GM12878 (cell line): ENCODE measurements at regions not wholly inside any gene's neighbourhood (a gene's known extent, or its start where the extent isn't known, plus 50 kb on each side); places are given as distances from the start of the nearest gene placed in this dataset.

Experiments used
- ATAC-seq: fragments of 200-7000 bp; cut with Tn5 transposase; 3 replicates; pipeline ENCODE4 v1.9.1; 2020; ENCODE audit warnings: mild to moderate bottlenecking, moderate library complexity
- BruUV-seq: library from RNA; stranded (reverse); fragments of 400-500 nt; replicated peaks from 2 replicates; lab custom pipeline; 2021; lab: Mats Ljungman, UMichigan
- CTCF ChIA-PET: fragments of 300-600 bp; sonication (Branson Sonifier 250); formaldehyde crosslinking; extraction: SDS; loops from one replicate; lab custom pipeline; 2021; ENCODE audit warnings: inconsistent platforms; lab: Yijun Ruan, JAX
- POLR2A ChIA-PET: fragments of 350-600 bp; formaldehyde crosslinking; extraction: SDS; loops from one replicate; lab custom pipeline; 2021; ENCODE audit warnings: inconsistent platforms; lab: Charles Lee
- RAD21 ChIA-PET: fragments of 300-600 bp; sonication (Branson Sonifier 250); formaldehyde crosslinking; loops from one replicate; lab custom pipeline; 2023; ENCODE audit warnings: antibody characterized with exemption; ENCODE audit not compliant: unreplicated experiment; lab: Charles Lee
- SMC1A ChIA-PET: fragments of 300-600 bp; sonication (Branson Sonifier 250); formaldehyde crosslinking; loops from one replicate; lab custom pipeline; 2023; ENCODE audit not compliant: unreplicated experiment, uncharacterized antibody; lab: Charles Lee
- DNase-seq: peaks from one replicate; pipeline ENCODE4 v3.0.0-alpha.2; 2011; ENCODE audit warnings: low read depth, low spot score
- FAIRE-seq: peaks from 3 replicates; lab custom pipeline; 2011; peaks lifted over from hg19 to GRCh38; lab: Jason Lieb, UNC
- H2AFZ ChIP-seq: 2 replicates; pipeline ENCODE4 v1.6.0; 2011; ENCODE audit warnings: low read depth, low read length, control low read depth; ENCODE audit not compliant: control insufficient read depth
- H3K27ac ChIP-seq: 2 replicates; pipeline ENCODE4 v1.5.1; 2011; ENCODE audit warnings: control low read depth; ENCODE audit not compliant: control insufficient read depth, insufficient read depth
- H3K27me3 ChIP-seq, 2 experiments: replicated peaks in 1 of 2; 2 replicates each; pipeline versions ENCODE4 v1.6.0 to v1.6.1; 2011; ENCODE audit warnings: low read length in 1 of 2; ENCODE audit not compliant: control insufficient read depth in 2 of 2, insufficient read depth in 2 of 2
- H3K36me3 ChIP-seq, 2 experiments: 2 replicates each; pipeline ENCODE4 v1.5.1; 2011; ENCODE audit warnings: low read length in 1 of 2; ENCODE audit not compliant: control insufficient read depth in 2 of 2, insufficient read depth in 2 of 2
- H3K4me1 ChIP-seq: 2 replicates; pipeline ENCODE4 v1.6.1; 2011; ENCODE audit warnings: mild to moderate bottlenecking, low read length, moderate library complexity, mixed read lengths; ENCODE audit not compliant: control insufficient read depth, insufficient read depth
- H3K4me2 ChIP-seq: 2 replicates; pipeline ENCODE4 v1.6.0; 2011; ENCODE audit warnings: control low read depth; ENCODE audit not compliant: control insufficient read depth, insufficient read depth
- H3K4me3 ChIP-seq: fragments of 200-600 bp; sonication (generic); 2 replicates; pipeline ENCODE4 v1.5.1; 2016
- H3K79me2 ChIP-seq: 2 replicates; pipeline ENCODE4 v1.6.0; 2011; ENCODE audit warnings: low read length; ENCODE audit not compliant: control insufficient read depth, insufficient read depth
- H3K9ac ChIP-seq: 2 replicates; pipeline ENCODE4 v1.8.0; 2011; ENCODE audit warnings: low read length, control low read depth, mixed read lengths; ENCODE audit not compliant: control insufficient read depth, insufficient read depth
- H3K9me3 ChIP-seq: replicated peaks from 3 replicates; pipeline ENCODE4 v1.5.1; 2011; ENCODE audit warnings: mild to moderate bottlenecking, low read length; ENCODE audit not compliant: control insufficient read depth, insufficient read depth
- H4K20me1 ChIP-seq: 2 replicates; pipeline ENCODE4 v1.6.0; 2011; ENCODE audit not compliant: control insufficient read depth, insufficient read depth
- CHD2 ChIP-seq: IDR thresholded peaks from 2 replicates; pipeline ENCODE4 v1.6.1; 2011; ENCODE audit warnings: low read depth, low read length, improper control_type of control experiment, borderline replicate concordance
- DPF2 ChIP-seq: fragments of 450-650 bp; IDR thresholded peaks from 2 replicates; pipeline ENCODE4 v1.6.1; 2017; ENCODE audit warnings: mild to moderate bottlenecking
- ELK1 ChIP-seq: IDR thresholded peaks from 2 replicates; pipeline ENCODE4 v1.6.1; 2012; ENCODE audit warnings: low read depth, low read length, improper control_type of control experiment
- FOS ChIP-seq: IDR thresholded peaks from 3 replicates; pipeline ENCODE4 v1.6.1; 2011; ENCODE audit warnings: borderline replicate concordance; ENCODE audit not compliant: insufficient read length; ENCODE audit errors: extremely low read depth
- FOXM1 ChIP-seq: IDR thresholded peaks from 2 replicates; pipeline ENCODE4 v1.6.1; 2012; ENCODE audit warnings: low read depth, mild to moderate bottlenecking, inconsistent platforms, low read length, moderate library complexity
- MEF2A ChIP-seq: IDR thresholded peaks from 2 replicates; pipeline ENCODE4 v1.6.1; 2011; ENCODE audit warnings: low read depth, mild to moderate bottlenecking, low read length, moderate library complexity; ENCODE audit not compliant: insufficient read depth
- POLR2AphosphoS5 ChIP-seq: IDR thresholded peaks from 2 replicates; pipeline ENCODE4 v1.6.1; 2011; ENCODE audit warnings: mild to moderate bottlenecking, low read length, inconsistent platforms
- RAD21 ChIP-seq: IDR thresholded peaks from 2 replicates; pipeline ENCODE4 v1.6.1; 2011; ENCODE audit warnings: mild to moderate bottlenecking, low read depth, low read length, moderate library complexity; ENCODE audit not compliant: insufficient read depth
- SMARCA5 ChIP-seq: fragments of 450-650 bp; IDR thresholded peaks from 2 replicates; pipeline ENCODE4 v1.6.1; 2017; ENCODE audit warnings: mild to moderate bottlenecking
- WRNIP1 ChIP-seq: IDR thresholded peaks from 2 replicates; pipeline ENCODE4 v1.6.1; 2011; ENCODE audit warnings: low read depth, low read length, improper control_type of control experiment, borderline replicate concordance
- YY1 ChIP-seq: IDR thresholded peaks from 2 replicates; pipeline ENCODE4 v1.6.1; 2011; ENCODE audit warnings: low read depth, mild to moderate bottlenecking, low read length
- ZNF592 ChIP-seq: fragments of 450-650 bp; IDR thresholded peaks from 2 replicates; pipeline ENCODE4 v1.6.1; 2017; ENCODE audit warnings: mild to moderate bottlenecking, moderate library complexity
- ZNF622 ChIP-seq: fragments of 450-650 bp; IDR thresholded peaks from 2 replicates; pipeline ENCODE4 v1.6.1; 2017; ENCODE audit warnings: mild to moderate bottlenecking, inconsistent platforms
- WGBS: methylation state at CpG from one replicate; pipeline ENCODE4 v1.1.6; 2016; ENCODE audit warnings: low lambda C conversion rate; ENCODE audit not compliant: insufficient replicate concordance, insufficient coverage; ENCODE audit errors: missing lambda C conversion rate; 5-methylcytosine and 5-hydroxymethylcytosine counted together
- in situ Hi-C: fragments of 300-500 bp; cut with MboI; formaldehyde crosslinking; loops from 9 replicates; pipeline ENCODE4 v1.14.3; 2018; ENCODE audit warnings: mixed read lengths
- intact Hi-C: fragments of 100-400 bp; cut with micrococcal nuclease; formaldehyde crosslinking; loops from one replicate; pipeline ENCODE4 v1.14.2; 2022; ENCODE audit not compliant: unreplicated experiment

- ChIA-PET RAD21 (no interaction called here), POLR2A (no interaction called here), CTCF (no interaction called here), SMC1A (no interaction called here)
- FAIRE-seq = no peak
- no peak for TF ChIP-seq SMARCA5
- no peak for TF ChIP-seq DPF2
- no peak for TF ChIP-seq ZNF622
- intact Hi-C loops = no loop called here
- Histone ChIP-seq H3K27ac (no peak overlapping the region), H3K9me3 (no peaks in the 10 kb centered on the region; the same call in 2 of the 3 replicates), H3K4me2 (no peak overlapping the region), H3K4me3 (no peak overlapping the region), H2AFZ (no peak overlapping the region), H3K9ac (no peak overlapping the region), H3K36me3 (no peaks in the 10 kb centered on the region), H3K27me3 (no peaks in the 10 kb centered on the region), H4K20me1 (no peaks in the 10 kb centered on the region), H3K79me2 (no peaks in the 10 kb centered on the region), H3K4me1 (no peaks in the 10 kb centered on the region)
- BruUV-seq = no TSS peak
- ATAC-seq = no peak
- no peak for DNase-seq
- WGBS = 17% methylated on average over 6 of the region's 6 CpGs
- in situ Hi-C loops = no loop called here
These were observed 245.6 kb upstream of the B3GAT1 start for GRCh38 chr11:134657631-134658030.

- FAIRE-seq = no peak
- ChIA-PET RAD21 (no interaction called here), POLR2A (no interaction called here), SMC1A (no interaction called here), CTCF (no interaction called here)
- Histone ChIP-seq H3K27me3 (no peaks in the 10 kb centered on the region), H3K4me3 (no peak overlapping the region), H3K27ac (no peak overlapping the region), H3K36me3 (no peaks in the 10 kb centered on the region), H3K4me1 (no peaks in the 10 kb centered on the region), H3K79me2 (no peaks in the 10 kb centered on the region), H2AFZ (no peak overlapping the region), H3K4me2 (no peak overlapping the region), H3K9me3 (no peaks in the 10 kb centered on the region; the same call in 2 of the 3 replicates), H4K20me1 (no peaks in the 10 kb centered on the region), H3K9ac (no peak overlapping the region)
- ATAC-seq = no peak
- intact Hi-C loops (no loop called here), in situ Hi-C loops (no loop called here)
- 71% methylated on average over 28 of the region's 29 CpGs for WGBS
- no TSS peak for BruUV-seq
- no peak for DNase-seq
- no peak for TF ChIP-seq RAD21
- no peak for TF ChIP-seq POLR2AphosphoS5
- no peak for TF ChIP-seq YY1
- TF ChIP-seq WRNIP1 = no peak
- no peak for TF ChIP-seq ELK1
- no peak for TF ChIP-seq ZNF592
- TF ChIP-seq MEF2A = no peak
- no peak for TF ChIP-seq CHD2
- no peak for TF ChIP-seq FOXM1
- no peak for TF ChIP-seq FOS
These were observed 245.0 kb upstream of the B3GAT1 start for GRCh38 chr11:134656861-134657540.
